ENCODE measurements at regions not wholly inside any gene's neighbourhood (a gene's known extent, or its start where the extent isn't known, plus 50 kb on each side); places are given as distances from the start of the nearest gene placed in this dataset.

DNA sequence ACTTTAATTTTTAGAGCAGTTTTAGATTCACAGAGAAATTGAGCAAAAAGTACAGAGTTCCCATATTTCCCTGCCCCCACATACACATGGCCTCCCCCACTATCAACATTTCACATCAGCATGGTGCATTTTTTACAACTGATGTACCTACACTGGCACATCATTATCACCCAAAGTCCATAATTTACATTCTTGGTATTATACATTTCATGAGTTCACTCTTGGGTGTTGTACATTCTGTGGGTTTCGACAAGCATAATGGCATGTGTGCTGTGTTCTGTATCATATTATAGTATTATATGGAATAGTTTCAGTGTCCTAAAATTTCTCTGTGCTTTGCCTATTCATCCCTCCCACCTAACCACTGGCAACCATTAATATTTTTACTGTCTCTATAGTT lies 419.8 kb upstream of the THBS1 start:
- DNase-seq = no peak

DNA sequence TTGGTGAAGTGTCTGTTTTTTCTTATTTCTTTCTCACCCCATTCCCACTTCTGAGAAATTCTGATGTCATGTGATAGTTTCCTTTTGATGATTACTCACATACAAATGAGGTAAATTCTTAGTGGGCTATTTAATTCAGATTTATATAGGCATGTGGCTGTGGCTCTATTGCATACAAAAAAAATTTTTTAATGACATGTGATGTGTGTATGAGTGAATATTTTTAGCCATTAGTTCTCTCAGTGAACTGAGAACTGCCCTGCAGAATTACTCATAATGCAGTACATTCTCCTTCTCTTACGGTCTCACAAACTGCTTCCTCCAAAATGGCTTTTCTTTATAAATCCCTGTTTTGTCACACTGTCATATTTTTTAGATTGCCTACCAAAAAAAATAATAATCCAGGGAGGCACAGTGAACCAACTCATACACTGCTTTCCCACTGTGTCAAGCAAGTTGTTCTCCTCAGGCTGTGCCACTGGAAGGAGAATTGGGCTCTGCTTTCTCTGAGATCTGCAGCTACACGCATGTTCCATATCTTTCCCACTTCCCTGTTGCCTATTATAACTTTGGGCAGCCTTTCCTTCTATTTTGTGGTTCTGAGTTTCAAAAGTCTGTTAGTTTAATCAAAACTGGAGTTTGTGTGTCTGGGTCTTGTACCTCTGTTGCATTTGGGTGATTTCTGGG lies 415.7 kb upstream of the THBS1 start:
- no peak for DNase-seq

- DNase-seq = no peak
These were observed 413.5 kb upstream of the THBS1 start for GRCh38 chr15:39167164-39168058.

DNA sequence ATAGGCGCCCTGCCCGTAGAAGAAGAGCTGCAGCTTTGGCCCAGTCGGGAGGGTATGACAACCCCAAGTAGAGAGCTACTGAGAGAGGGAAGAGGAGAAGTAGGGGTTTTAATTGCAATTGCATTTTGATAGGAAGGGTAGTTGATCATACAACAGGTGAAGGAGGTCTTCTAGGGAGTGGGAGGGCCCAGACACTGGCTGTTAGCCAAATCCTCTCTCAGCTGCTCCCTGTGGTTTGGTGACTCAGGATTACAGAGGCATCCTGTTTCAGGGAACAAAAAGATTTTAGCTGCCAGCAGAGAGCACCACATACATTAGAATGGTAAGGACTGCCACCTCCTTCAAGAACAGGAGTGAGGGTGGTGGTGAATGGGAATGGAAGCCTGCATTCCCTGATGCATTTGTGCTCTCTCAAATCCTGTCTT lies 408.9 kb upstream of the THBS1 start:
- peak; percentile 75 for DNase-seq

DNA sequence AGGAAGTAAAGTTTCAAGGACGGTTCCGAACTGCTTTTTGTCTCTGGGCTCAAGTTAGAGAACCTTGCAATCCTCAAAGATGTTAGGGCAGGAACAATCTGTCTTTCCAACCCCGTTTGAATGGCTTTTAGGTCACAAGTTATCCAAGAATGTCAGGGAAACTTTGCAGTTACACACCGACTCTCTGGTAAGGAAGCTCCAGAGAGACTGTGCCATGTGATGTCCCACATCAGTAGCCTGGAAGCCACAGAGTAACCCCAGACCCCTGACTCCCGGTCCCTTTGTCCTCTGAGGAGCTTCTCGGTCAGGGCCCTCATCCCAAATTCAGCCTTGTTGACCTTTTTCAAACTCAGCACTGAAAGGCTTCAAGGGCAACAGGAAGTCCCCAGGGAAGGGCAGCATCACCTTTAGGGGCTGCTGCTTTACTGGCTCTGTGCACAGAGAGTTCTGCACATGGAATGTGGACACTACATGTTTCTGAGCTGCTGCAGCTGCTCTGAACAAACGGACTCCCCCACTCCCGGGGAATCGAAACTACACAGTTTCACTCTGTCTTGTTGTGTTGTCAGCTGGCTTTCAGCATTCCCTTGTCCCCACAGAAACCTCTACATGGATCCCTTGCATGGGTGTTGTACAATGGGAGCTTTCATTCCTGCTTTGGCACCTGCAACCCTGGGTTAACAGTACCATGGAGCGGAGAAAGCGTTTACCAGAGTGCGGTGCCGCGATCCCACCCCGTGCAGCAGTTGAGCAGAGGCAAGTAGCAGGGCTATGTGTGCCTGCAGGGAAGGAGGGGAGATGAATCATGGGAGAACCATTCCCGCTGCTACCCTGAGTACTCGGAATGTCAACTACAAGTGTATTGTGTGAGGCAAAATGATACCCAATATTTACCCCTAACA lies 408.2 kb upstream of the THBS1 start:
- no peak for DNase-seq

GRCh38 chr15:39173426-39173825 lies 407.5 kb upstream of the THBS1 start:
- no peak for DNase-seq

GRCh38 chr15:39174332-39174731 lies 406.5 kb upstream of the THBS1 start:
- no peak for DNase-seq

GRCh38 chr15:39176030-39176429 lies 404.8 kb upstream of the THBS1 start:
- DNase-seq = no peak

GRCh38 chr15:39177561-39177960 lies 403.3 kb upstream of the THBS1 start:
- no peak for DNase-seq

GRCh38 chr15:39180030-39180429 lies 400.8 kb upstream of the THBS1 start:
- no peak for DNase-seq

DNA sequence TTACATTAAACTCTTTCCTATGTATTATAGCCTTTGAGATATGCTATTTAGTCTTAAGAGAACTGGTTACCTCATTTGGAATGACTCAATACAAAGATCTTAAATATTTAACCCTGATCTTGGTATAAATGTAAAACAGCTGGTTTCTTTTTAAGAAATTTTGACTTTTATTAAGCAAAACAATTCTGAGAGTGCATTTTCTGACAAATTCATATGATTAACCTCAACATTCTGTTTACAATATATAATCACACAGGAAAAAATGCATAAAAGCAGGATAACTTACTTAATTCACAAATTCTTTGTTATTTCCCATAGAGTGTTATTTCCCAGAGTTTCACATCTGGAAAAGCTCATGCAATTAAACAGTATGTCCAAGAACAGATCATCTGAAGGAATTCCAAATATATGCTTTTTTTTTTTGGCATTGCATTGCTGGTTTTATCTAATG lies 400.4 kb upstream of the THBS1 start:
- DNase-seq = no peak

- no peak for DNase-seq
These were observed 399.7 kb upstream of the THBS1 start for GRCh38 chr15:39181056-39181747.

- no peak for DNase-seq
These were observed 398.9 kb upstream of the THBS1 start for GRCh38 chr15:39181940-39182339.

DNA sequence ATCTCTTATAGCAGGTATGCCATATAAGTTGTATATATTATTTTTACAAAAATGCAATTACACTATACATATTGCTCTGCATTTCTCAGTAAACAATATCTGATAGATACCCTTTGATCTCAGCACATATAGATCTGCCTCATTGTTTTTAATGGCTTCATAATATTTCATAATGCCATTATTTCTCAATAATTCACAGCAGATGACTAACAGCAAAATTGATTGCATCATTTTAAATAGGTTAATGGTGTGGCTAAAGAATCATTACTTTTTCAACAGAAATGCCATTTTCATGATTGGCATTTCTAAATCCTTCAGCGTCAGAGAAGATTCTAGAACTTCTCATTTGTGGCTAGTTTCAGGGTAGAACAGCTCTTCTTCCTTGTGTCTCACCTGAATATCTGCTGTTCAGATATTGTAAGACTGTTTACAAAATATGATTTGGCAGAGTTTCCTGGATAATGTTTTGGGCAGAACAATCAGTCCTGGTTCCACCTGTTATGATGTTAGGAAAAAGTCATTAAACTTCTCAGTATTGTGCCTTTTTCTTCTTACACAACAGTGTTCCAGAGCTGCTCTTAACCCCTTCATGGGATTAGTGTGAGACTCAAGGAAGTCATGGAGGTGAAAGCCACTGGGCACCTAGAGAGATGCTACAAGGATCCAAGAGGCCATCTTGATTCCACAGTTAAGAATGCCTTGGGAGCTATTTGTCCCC lies 397.6 kb upstream of the THBS1 start:
- DNase-seq = no peak

- DNase-seq = no peak
These were observed 396.0 kb upstream of the THBS1 start for GRCh38 chr15:39184701-39185390.

DNA sequence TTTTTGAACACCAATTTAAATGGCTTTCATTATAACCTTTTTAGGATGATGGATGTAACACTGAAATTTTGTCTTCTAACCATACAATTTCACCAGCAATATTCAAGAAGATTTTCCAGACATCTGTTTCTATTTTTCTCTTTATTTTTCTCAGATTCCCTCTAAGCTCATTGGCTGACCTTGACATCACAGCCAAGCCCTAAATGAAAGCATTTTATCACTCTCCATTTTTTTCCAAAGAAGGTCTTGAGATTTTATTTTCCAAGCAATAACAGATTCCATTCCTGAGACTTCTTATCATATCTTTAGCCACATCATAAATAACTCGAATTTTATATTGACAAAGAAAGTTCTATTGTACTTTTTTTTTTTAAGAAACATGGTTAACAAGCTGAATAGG lies 392.6 kb upstream of the THBS1 start:
- DNase-seq = no peak

DNA sequence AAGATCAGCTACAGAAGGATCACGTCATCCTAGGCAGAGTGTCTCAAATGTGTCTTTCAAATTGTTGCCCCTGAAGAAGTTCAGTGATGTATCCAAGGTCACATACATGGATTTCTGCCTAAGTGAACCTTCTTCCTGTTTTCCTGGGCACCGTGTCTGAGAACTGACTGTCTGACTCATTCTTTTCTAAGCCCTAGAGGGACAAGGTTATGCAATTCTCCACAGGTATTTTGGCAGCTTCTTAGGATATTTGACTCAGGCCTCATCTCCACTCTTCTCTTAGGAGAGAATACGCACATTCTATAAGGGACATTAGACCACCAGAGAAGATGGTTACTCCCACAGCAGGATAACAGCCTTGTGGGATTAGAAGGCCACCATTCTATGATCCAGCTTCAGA lies 391.9 kb upstream of the THBS1 start:
- DNase-seq = no peak

DNA sequence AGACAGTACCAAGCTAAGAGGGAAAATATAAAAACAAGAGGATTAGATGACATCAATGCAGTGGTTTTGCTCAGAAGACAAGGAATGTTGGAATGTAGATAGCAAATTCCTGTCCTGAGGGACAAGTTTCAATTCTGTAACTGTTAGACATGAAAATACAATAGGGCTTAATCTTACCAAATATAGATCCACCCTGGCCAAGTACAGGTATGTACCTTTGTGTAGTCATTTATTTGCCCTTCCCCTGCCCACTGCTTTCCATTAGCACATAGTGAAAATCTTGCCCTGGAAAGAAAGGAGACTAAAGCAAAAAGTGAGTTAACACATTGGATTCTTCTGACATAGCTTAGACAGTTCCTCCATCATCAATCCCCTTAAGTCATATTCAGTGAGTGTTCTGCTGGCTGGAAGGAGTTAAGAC lies 389.0 kb upstream of the THBS1 start:
- no peak for DNase-seq

DNA sequence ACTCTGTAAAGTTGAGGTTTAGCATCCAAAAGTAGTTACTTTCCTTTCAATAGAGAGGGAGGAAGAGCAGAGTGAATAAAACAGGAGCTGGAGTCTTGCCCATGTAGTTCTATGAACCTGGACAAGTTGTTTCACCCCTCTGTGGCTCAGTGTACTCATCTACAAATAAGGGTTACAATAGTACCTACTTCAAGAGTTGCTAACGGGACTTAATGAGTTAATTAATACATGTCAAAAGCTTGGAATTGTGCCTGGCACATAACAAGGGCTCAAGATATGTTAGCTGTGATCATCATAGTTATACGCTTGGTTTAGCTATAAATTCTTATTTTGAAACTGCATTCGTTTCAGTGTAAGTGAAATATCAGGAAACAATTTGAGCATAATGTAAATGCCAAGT lies 388.5 kb upstream of the THBS1 start:
- DNase-seq = no peak

DNA sequence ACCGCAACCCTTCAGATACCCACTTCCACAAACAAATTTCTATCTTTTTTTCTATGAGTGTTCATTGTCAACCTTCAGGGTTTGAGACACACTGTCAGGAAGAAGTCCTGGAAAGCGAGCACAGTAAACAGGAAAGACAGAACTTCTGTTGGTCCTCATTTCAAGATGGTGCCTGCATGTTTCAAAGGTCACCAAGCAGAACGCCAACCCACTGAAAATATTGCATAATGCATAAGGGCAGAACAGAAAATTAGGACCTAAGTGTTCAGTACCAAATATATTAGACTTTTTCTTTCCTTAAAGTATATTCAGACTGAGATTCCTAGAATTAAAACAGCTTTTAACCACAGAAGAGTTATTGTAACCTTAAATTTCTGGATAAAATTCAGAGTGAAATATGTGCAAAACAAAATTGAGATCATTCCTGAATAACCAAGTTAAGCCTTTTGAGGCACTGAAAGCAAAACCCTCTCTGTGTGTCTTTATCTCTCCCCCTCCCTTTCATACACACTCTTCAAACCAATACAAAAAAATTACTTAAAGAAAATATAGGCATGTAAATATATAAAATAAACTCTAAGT lies 387.8 kb upstream of the THBS1 start:
- no peak for DNase-seq

- DNase-seq = no peak
These were observed 387.3 kb upstream of the THBS1 start for GRCh38 chr15:39193611-39194010.
